Adrenal gland (tissue), 5 donors: ENCODE measurements at regions not wholly inside any gene's neighbourhood (a gene's known extent, or its start where the extent isn't known, plus 50 kb on each side); places are given as distances from the start of the nearest gene placed in this dataset.

Source experiments
- POLR2A ChIP-seq, 2 donors: fragments of 450-650 bp; IDR thresholded peaks; one replicate each; pipeline ENCODE4 v1.6.1; 2017; ENCODE audit warnings: antibody characterized with exemption in 2 of 2, mild to moderate bottlenecking in 2 of 2, moderate library complexity in 1 of 2
- TF ChIP-seq, protein P1 (sequence below), 6 experiments: fragments of 450-650 bp in 4 of 6; fragments of 200-600 bp in 2 of 6; sonication (generic) in 1 of 6; IDR thresholded peaks; 1 replicate in 5 of 6; 2 replicates in 1 of 6; pipeline versions ENCODE4 v1.5.1 to v1.8.0; 2016 to 2021; ENCODE audit warnings: antibody characterized with exemption in 6 of 6, mild to moderate bottlenecking in 2 of 6, moderate library complexity in 1 of 6
- donor health status: DM: no; HTN: no; CAD: no.

DNA sequence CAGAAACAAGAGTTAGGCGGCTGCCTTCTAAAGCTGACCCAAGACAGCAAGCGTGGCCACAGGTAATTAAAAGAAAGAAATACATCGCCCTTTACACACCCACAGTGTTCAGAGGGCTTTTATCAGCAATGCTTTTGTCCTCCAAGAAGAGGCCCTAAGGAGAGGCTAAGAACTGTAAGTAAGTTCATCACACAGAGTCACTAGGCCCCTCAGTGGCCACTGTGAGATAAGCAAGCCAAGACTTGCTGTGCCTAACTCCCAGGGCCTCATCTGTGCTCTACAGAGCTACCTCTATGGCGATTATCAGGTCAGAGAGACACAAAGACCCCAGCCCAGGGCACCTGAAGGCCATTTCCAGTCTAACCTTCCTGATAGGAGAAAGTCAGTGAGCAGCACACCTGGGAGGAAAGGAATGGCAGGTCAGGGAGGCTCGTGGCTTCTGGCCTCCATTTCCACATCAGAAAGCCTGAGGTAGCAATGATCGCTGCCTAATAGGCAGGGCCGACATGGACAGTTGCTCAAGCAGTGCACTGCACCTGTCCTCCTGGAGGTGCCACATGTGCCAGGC, 545.2 kb upstream of the CDH11 start:
- TF ChIP-seq, protein P1, sequence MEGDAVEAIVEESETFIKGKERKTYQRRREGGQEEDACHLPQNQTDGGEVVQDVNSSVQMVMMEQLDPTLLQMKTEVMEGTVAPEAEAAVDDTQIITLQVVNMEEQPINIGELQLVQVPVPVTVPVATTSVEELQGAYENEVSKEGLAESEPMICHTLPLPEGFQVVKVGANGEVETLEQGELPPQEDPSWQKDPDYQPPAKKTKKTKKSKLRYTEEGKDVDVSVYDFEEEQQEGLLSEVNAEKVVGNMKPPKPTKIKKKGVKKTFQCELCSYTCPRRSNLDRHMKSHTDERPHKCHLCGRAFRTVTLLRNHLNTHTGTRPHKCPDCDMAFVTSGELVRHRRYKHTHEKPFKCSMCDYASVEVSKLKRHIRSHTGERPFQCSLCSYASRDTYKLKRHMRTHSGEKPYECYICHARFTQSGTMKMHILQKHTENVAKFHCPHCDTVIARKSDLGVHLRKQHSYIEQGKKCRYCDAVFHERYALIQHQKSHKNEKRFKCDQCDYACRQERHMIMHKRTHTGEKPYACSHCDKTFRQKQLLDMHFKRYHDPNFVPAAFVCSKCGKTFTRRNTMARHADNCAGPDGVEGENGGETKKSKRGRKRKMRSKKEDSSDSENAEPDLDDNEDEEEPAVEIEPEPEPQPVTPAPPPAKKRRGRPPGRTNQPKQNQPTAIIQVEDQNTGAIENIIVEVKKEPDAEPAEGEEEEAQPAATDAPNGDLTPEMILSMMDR (IDR thresholded peaks at IDR 0.05): no peak
- TF ChIP-seq POLR2A (IDR thresholded peaks at IDR 0.05): no peak
